Psoas muscle (tissue), 7 donors: ENCODE measurements at regions not wholly inside any gene's neighbourhood (a gene's known extent, or its start where the extent isn't known, plus 50 kb on each side); places are given as distances from the start of the nearest gene placed in this dataset.

Experiments
- ATAC-seq, 4 donors: fragments of 200-7000 bp; cut with Tn5 transposase; one replicate each; pipeline ENCODE4 v1.9.1; 2020; ENCODE audit warnings: moderate library complexity in 3 of 4, mild to moderate bottlenecking in 2 of 4
- DNase-seq, 2 donors: peaks; one replicate each; pipeline ENCODE4 v3.0.0-alpha.2; 2020
- H3K27ac ChIP-seq: fragments of 200-600 bp; one replicate; pipeline ENCODE4 v1.8.0; 2022
- H3K27me3 ChIP-seq, 3 donors: fragments of 200-600 bp in 1 of 3; one replicate each; pipeline versions ENCODE4 v1.6.1 to v1.8.0; 2013 to 2022; ENCODE audit warnings: low read length in 2 of 3, mild to moderate bottlenecking in 2 of 3, moderate library complexity in 1 of 3; ENCODE audit not compliant: insufficient read depth in 3 of 3
- H3K36me3 ChIP-seq, 2 donors: fragments of 200-600 bp in 1 of 2; one replicate each; pipeline versions ENCODE4 v1.6.1 to v1.8.0; 2013 to 2022; ENCODE audit warnings: low read depth in 1 of 2, mild to moderate bottlenecking in 1 of 2, moderate library complexity in 1 of 2; ENCODE audit not compliant: insufficient read depth in 1 of 2
- H3K4me1 ChIP-seq: fragments of 200-600 bp; one replicate; pipeline ENCODE4 v1.8.0; 2022
- H3K4me3 ChIP-seq: fragments of 200-600 bp; one replicate; pipeline ENCODE4 v1.8.0; 2022; ENCODE audit warnings: mild to moderate bottlenecking
- H3K9me3 ChIP-seq: fragments of 200-600 bp; one replicate; pipeline ENCODE4 v1.8.0; 2022
- WGBS, 3 donors: extraction: QIAGEN DNeasy Blood & Tissue Kit; methylation state at CpG; one replicate each; pipeline versions ENCODE4 v1.1.6 to v1.1.7; 2013; 5-methylcytosine and 5-hydroxymethylcytosine counted together
- intact Hi-C, 2 donors: fragments of 100-400 bp; cut with DNase I; formaldehyde crosslinking; loops; one replicate each; pipeline versions ENCODE4 v1.11.0 to v1.14.2; 2022
- TF ChIP-seq, protein P1 (sequence below): fragments of 200-600 bp; IDR thresholded peaks from one replicate; pipeline ENCODE4 v1.8.0; 2022; ENCODE audit warnings: antibody characterized with exemption
- donor health status: healthy with polysubstance abuse.
- donor health status: DM: no; HTN: no; CAD: no; lungs with moderate emphysema.
- donor health status: Bipolar disorder and iron deficiency.
- donor health status: healthy.
- donor health status: DM: yes; HTN: yes; CAD: no.
- donor health status: DM: no; HTN: no; CAD: no.
- donor health status: DM: yes; HTN: yes; CAD: no.

DNA sequence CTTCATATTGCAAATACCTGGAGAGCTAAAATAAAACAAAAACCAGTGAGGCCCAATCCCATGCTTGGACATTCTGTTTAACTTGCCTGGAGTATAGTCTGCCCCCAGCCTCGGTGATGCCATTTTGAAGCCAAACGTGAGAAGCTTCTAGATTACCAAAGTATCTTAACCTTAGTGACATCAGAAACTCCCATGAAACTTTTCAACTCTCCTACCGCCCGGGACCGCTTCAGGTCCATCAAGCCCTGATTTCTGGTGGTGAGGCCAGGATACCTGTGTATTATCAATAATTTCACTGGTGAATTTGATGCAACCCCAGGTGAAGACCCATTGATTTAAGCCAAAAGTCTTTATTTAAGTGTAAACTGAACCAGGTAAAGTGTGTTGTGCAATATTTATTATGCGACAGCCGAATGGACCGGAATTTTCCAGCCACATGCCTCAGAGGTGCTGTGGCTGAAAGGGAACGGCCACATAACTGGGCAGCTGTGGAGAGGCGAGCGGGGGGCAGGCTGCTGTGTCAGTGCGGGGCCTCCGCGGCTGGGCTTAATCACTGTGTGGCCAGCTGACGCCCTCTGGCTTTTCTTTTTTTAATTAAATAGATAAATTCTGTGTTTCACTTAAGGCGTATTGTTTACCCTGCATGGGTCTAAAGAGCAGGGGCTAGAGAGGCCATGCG is 385.5 kb upstream of the B3GAT1 start:
- Histone ChIP-seq H3K27me3 (peaks cover 3 to 11% (median 4%) of the 10 kb centered on the region in 3 donors), H3K36me3 (no peaks in the 10 kb centered on the region), H3K9me3 (no peaks in the 10 kb centered on the region), H3K27ac (no peak overlapping the region), H3K4me3 (no peak overlapping the region), H3K4me1 (no peaks in the 10 kb centered on the region)
- ATAC-seq, result no peak
- WGBS, 3 donors, result 83 to 84% (median 84%) methylated on average over 17 of the region's 17 CpGs
- no peak for DNase-seq
- TF ChIP-seq, protein P1, sequence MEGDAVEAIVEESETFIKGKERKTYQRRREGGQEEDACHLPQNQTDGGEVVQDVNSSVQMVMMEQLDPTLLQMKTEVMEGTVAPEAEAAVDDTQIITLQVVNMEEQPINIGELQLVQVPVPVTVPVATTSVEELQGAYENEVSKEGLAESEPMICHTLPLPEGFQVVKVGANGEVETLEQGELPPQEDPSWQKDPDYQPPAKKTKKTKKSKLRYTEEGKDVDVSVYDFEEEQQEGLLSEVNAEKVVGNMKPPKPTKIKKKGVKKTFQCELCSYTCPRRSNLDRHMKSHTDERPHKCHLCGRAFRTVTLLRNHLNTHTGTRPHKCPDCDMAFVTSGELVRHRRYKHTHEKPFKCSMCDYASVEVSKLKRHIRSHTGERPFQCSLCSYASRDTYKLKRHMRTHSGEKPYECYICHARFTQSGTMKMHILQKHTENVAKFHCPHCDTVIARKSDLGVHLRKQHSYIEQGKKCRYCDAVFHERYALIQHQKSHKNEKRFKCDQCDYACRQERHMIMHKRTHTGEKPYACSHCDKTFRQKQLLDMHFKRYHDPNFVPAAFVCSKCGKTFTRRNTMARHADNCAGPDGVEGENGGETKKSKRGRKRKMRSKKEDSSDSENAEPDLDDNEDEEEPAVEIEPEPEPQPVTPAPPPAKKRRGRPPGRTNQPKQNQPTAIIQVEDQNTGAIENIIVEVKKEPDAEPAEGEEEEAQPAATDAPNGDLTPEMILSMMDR, result no peak
- intact Hi-C loops, result no loop called here

DNA sequence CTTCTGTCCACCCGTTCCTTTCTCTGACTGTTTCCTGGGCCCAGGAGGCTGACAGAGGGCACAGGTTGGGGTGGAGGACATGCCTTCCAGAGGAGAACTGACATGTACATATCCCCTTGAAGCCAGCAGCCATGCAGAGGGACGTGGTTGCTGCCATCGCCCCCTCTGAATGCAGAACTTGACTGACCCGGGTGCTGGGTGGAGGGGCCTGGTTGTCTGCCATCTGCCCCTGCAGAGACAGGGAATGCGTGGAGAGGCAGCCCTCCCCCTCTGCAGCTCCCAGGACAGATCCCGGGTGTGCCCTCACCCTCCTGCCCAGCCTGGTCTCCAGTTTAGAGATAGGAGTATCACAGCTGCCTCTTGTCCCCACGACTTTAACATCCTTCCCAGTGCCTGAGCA is 383.0 kb upstream of the B3GAT1 start:
- TF ChIP-seq, protein P1, result no peak
- WGBS, 3 donors, result 64 to 73% (median 67%) methylated on average over 7 of the region's 7 CpGs
- Histone ChIP-seq H3K4me1 (no peaks in the 10 kb centered on the region), H3K4me3 (no peak overlapping the region), H3K27me3 (peaks cover 0 to 3% (median 3%) of the 10 kb centered on the region in 3 donors), H3K9me3 (no peaks in the 10 kb centered on the region), H3K27ac (no peak overlapping the region), H3K36me3 (no peaks in the 10 kb centered on the region)
- ATAC-seq (no peak), DNase-seq (no peak)
- intact Hi-C loops, result no loop called here

DNA sequence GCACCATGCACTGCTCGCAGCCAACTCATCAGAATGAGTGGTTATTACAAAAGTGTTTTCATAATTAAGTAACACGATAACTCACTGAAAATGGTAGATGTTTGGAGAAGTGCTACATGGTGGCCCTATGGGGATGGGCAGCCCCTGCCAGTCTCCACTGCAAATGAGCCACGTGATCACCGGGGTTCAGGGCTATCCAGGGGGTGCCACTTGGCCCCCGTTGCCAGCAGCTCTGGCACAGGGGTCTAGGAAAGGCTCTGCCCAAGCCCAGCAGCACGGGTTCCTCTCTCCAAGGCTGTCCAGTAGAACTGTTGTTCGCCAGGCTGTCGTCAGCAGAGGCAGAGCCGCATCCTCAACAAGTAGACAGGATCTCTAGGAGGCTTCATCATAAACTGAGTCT is 382.1 kb upstream of the B3GAT1 start:
- WGBS, 3 donors, result 71 to 81% (median 77%) methylated on average over 9 of the region's 9 CpGs
- Histone ChIP-seq H3K9me3 (no peaks in the 10 kb centered on the region), H3K36me3 (no peaks in the 10 kb centered on the region), H3K27ac (no peak overlapping the region), H3K4me1 (no peaks in the 10 kb centered on the region), H3K4me3 (no peak overlapping the region), H3K27me3 (peaks cover 0 to 3% (median 2%) of the 10 kb centered on the region in 3 donors)
- intact Hi-C loops, result no loop called here
- DNase-seq (no peak), ATAC-seq (no peak)
- TF ChIP-seq, protein P1, result no peak

DNA sequence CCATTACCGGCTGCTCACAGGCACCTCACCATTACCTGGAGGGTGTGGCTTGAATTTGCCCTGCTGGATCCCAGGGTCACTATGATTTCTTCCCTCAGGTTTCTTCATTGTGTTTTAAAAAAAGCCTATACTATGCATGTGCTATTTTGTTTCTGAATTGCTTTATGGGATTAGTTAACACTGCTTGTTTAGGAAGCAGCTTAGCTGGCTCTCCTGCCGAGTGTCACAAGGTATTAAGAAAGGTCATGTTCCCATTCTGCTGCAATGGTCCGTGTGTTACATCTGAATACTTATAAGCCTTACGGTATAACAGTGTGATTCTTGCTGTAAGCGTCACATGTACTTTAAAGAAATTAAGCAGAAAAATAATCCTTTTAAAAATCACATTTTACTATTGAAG is 380.6 kb upstream of the B3GAT1 start:
- Histone ChIP-seq H3K4me1 (no peaks in the 10 kb centered on the region), H3K4me3 (no peak overlapping the region), H3K36me3 (no peaks in the 10 kb centered on the region), H3K27ac (no peak overlapping the region), H3K27me3 (peaks cover 0 to 3% (median 0%) of the 10 kb centered on the region in 3 donors), H3K9me3 (no peaks in the 10 kb centered on the region)
- TF ChIP-seq, protein P1, result no peak
- DNase-seq (no peak), ATAC-seq (no peak)
- WGBS, 3 donors, result 85 to 86% (median 85%) methylated on average over 5 of the region's 5 CpGs
- intact Hi-C loops, result no loop called here

DNA sequence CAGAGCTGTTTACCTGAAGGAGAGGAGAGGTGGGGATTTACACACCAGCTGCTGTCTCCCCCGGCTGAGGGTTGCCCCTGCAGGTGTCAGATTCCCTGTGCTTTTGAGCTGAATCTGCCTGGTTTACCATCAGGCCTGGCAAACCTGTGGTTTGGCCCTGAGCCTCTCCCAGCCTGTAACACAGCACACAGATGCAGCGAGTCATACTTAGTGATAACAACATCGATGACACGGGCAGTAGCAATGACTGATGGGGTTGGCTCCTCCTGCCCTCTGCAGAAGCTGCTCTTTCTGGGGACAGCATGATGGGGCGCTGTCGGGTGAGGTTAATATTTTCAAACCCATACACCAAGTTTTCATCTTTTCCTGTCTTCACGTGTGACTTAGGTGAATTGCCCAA is 380.0 kb upstream of the B3GAT1 start:
- WGBS, 3 donors, result 60 to 75% (median 60%) methylated on average over 7 of the region's 7 CpGs
- no peak overlapping the region for H3K27ac ChIP-seq
- H3K4me1 ChIP-seq, result no peaks in the 10 kb centered on the region
- intact Hi-C loops, result no loop called here
- H3K36me3 ChIP-seq, result no peaks in the 10 kb centered on the region
- TF ChIP-seq, protein P1, result no peak
- DNase-seq (no peak), ATAC-seq (no peak)
- H3K4me3 ChIP-seq, result no peak overlapping the region
- no peaks in the 10 kb centered on the region for H3K9me3 ChIP-seq
- H3K27me3 ChIP-seq, result peaks cover 0 to 3% (median 0%) of the 10 kb centered on the region in 3 donors
